ENCODE measurements at regions not wholly inside any gene's neighbourhood (a gene's known extent, or its start where the extent isn't known, plus 50 kb on each side); places are given as distances from the start of the nearest gene placed in this dataset.

- TF ChIP-seq CTCF (IDR thresholded peaks at IDR 0.05) = no peak
- TF ChIP-seq POLR2AphosphoS5 (IDR thresholded peaks at IDR 0.05) = no peak
- no peak for TF ChIP-seq EP300 (IDR thresholded peaks at IDR 0.05)
Observed at GRCh38 chr7:19369182-19369581, 224.0 kb upstream of the FERD3L start.
